NT2/D1 (cell line): ENCODE measurements at regions not wholly inside any gene's neighbourhood (a gene's known extent, or its start where the extent isn't known, plus 50 kb on each side); places are given as distances from the start of the nearest gene placed in this dataset.
"Not testable (repeated sequence)": the region's sequence is repeated elsewhere in the genome, so short reads cannot be mapped to it uniquely, and the experiment has no call there.

ENCODE experiments used
- DNase-seq: peaks from one replicate; pipeline ENCODE4 v3.0.0-alpha.2; 2011; ENCODE audit warnings: low read depth, low spot score
- H3K27me3 ChIP-seq: 2 replicates; pipeline ENCODE4 v1.6.0; 2011; ENCODE audit warnings: mild to moderate bottlenecking; ENCODE audit not compliant: insufficient read length, insufficient read depth
- H3K36me3 ChIP-seq: 2 replicates; pipeline ENCODE4 v1.6.1; 2011; ENCODE audit warnings: mild to moderate bottlenecking, low read length, mixed read lengths; ENCODE audit not compliant: insufficient read depth, insufficient read length
- H3K4me1 ChIP-seq: 2 replicates; pipeline ENCODE4 v1.5.1; 2011; ENCODE audit not compliant: insufficient read depth, insufficient read length
- H3K4me3 ChIP-seq: 2 replicates; pipeline ENCODE4 v1.5.1; 2011; ENCODE audit warnings: low read depth; ENCODE audit not compliant: insufficient read length
- H3K9ac ChIP-seq: 2 replicates; pipeline ENCODE4 v1.6.0; 2011; ENCODE audit warnings: low read depth; ENCODE audit not compliant: insufficient read length
- H3K9me3 ChIP-seq: 2 replicates; pipeline ENCODE4 v1.5.1; 2011; ENCODE audit warnings: mild to moderate bottlenecking, low read length; ENCODE audit not compliant: insufficient read depth
- SUZ12 ChIP-seq: IDR thresholded peaks from 2 replicates; pipeline ENCODE4 v1.6.1; 2011; ENCODE audit not compliant: insufficient read length, insufficient read depth; ENCODE audit errors: extremely low read depth
- YY1 ChIP-seq: IDR thresholded peaks from 2 replicates; pipeline ENCODE4 v1.6.1; 2011; ENCODE audit not compliant: insufficient read length, insufficient read depth
- ZNF274 ChIP-seq: IDR thresholded peaks from 2 replicates; pipeline ENCODE4 v1.6.1; 2011; ENCODE audit warnings: mild to moderate bottlenecking, low read depth, low read length

DNA sequence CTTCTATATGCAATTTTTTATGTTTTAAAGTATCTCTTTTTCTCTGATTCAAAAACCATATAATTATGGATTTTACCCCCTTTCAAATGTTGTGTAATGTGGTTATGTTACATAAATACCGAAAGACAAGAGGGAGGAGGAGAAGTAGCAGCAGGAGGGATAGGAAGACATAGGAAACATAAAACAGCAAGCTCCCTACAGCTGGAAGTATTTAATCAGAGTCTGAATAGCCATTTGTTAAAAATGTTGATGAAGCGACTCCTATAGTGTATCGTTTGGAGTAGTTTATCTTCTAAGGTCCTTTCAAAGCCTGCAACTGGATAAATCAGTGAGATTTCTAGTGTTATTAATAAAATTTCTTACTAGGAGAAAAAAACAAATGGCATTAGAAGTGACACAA lies 598.1 kb upstream of the GOLIM4 start:
- TF ChIP-seq ZNF274 (no peak), SUZ12 (no peak), YY1 (no peak)
- H3K9ac ChIP-seq, result no peak overlapping the region
- H3K27me3 ChIP-seq, result no peaks in the 10 kb centered on the region
- H3K36me3 ChIP-seq, result no peaks in the 10 kb centered on the region
- no peak overlapping the region for H3K4me3 ChIP-seq
- DNase-seq, result no peak
- no peaks in the 10 kb centered on the region for H3K4me1 ChIP-seq
- H3K9me3 ChIP-seq, result no peaks in the 10 kb centered on the region

- H3K9me3 ChIP-seq, result no peaks in the 10 kb centered on the region
- no peak overlapping the region for H3K4me3 ChIP-seq
- no peaks in the 10 kb centered on the region for H3K27me3 ChIP-seq
- no peak for DNase-seq
- no peaks in the 10 kb centered on the region for H3K36me3 ChIP-seq
- TF ChIP-seq YY1, result no peak
- TF ChIP-seq SUZ12, result no peak
- TF ChIP-seq ZNF274, result no peak
- no peak overlapping the region for H3K9ac ChIP-seq
- no peaks in the 10 kb centered on the region for H3K4me1 ChIP-seq
Measured at GRCh38 chr3:168688267-168688666, 592.5 kb upstream of the GOLIM4 start.

GRCh38 chr3:168684519-168684918 lies 588.8 kb upstream of the GOLIM4 start:
- no peak overlapping the region for H3K9ac ChIP-seq
- TF ChIP-seq ZNF274 (no peak), SUZ12 (no peak), YY1 (no peak)
- H3K27me3 ChIP-seq, result no peaks in the 10 kb centered on the region
- DNase-seq, result no peak
- H3K4me1 ChIP-seq, result no peaks in the 10 kb centered on the region
- no peak overlapping the region for H3K4me3 ChIP-seq
- no peaks in the 10 kb centered on the region for H3K9me3 ChIP-seq
- no peaks in the 10 kb centered on the region for H3K36me3 ChIP-seq

GRCh38 chr3:168678730-168679129 lies 583.0 kb upstream of the GOLIM4 start:
- TF ChIP-seq ZNF274, result no peak
- no peak for TF ChIP-seq SUZ12
- no peak for TF ChIP-seq YY1
- Histone ChIP-seq H3K9me3 (no peaks in the 10 kb centered on the region), H3K4me3 (no peak overlapping the region), H3K9ac (no peak overlapping the region), H3K36me3 (no peaks in the 10 kb centered on the region), H3K4me1 (no peaks in the 10 kb centered on the region), H3K27me3 (no peaks in the 10 kb centered on the region)
- no peak for DNase-seq

DNA sequence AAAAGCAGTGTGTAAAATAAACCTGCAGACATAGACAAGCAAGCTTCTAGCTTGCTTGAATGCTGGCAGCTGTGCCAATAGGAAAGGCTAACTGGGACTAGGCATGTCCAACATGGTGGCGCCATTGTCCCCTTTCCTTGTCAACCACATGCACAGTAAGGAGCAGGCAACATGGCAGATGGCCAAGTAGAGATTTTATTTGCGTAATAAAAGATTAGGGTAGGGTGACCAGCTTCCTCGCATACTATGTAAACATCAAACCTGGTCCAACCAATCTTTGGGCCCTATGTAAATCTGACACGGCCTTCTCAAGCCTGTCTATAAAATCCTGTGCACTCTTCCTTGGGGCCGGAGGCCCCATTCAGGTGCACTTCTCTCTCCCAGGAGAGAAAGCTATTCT lies 575.4 kb upstream of the GOLIM4 start:
- H3K9ac ChIP-seq, result no peak overlapping the region
- no peak overlapping the region for H3K4me3 ChIP-seq
- H3K27me3 ChIP-seq, result no peaks in the 10 kb centered on the region
- no peaks in the 10 kb centered on the region for H3K4me1 ChIP-seq
- TF ChIP-seq ZNF274 (no peak), YY1 (no peak), SUZ12 (no peak)
- no peak for DNase-seq
- no peaks in the 10 kb centered on the region for H3K9me3 ChIP-seq
- H3K36me3 ChIP-seq, result no peaks in the 10 kb centered on the region

DNA sequence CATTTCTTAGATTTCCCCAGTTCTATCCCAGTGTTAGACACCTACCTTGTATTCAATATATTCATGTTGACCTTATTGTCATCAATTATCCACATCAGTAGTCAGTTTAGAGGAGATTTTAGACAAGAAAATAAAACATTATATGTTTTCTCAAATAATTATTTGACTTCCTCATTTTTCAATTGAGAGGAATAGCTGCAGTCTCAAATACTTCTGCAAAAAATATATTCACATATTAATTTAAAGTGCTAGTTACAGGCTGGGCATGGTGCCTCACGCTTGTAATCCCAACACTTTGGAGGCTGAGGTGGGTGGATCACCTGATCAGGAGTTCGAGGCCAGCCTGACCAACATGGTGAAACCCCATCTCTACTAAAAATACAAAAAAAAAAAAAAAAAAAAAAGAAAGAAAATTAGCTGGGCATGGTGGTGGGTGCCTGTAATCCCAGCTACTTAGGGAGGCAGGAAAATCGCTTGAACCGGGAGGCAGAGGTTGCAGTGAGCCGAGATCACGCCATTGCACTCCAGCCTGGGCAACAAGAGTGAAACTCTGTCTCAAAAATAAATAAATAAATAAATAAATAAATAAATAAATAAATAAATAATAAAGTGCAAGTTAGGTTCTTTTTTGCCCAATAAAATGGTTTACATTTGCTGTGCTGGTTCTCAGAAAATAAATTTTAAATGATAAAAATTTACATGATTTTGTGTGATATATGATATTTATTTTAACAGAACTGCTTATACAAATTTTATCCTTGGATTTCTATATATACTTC lies 565.3 kb upstream of the GOLIM4 start:
- not testable (repeated sequence) for H3K9ac ChIP-seq, H3K27me3 ChIP-seq, DNase-seq, H3K36me3 ChIP-seq, H3K4me1 ChIP-seq, H3K4me3 ChIP-seq, H3K9me3 ChIP-seq

GRCh38 chr3:168659015-168659414 lies 563.3 kb upstream of the GOLIM4 start:
- no peaks in the 10 kb centered on the region for H3K9me3 ChIP-seq
- H3K4me1 ChIP-seq, result no peaks in the 10 kb centered on the region
- H3K9ac ChIP-seq, result no peak overlapping the region
- TF ChIP-seq YY1, result no peak
- TF ChIP-seq SUZ12, result no peak
- no peak for TF ChIP-seq ZNF274
- DNase-seq, result no peak
- no peaks in the 10 kb centered on the region for H3K27me3 ChIP-seq
- H3K4me3 ChIP-seq, result no peak overlapping the region
- no peaks in the 10 kb centered on the region for H3K36me3 ChIP-seq

DNA sequence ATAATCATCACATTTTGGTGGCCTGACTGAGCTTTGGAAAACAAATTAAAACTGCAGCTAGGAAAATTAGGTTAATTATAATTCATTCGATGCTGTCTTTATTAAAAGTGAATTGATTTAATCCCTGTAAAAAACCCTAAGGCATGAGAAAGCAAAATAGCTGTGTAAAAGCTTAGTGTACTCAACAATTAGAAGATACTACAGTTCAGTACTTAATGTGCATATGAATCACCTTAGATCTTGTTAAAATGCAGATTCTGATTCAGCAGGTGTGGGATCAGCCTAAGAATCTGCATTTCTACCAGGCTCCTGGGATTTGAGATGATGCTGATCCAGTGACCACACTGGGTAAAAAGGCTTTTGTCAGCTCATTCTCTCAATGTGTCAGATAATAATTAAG lies 559.9 kb upstream of the GOLIM4 start:
- TF ChIP-seq SUZ12 (no peak), YY1 (no peak), ZNF274 (no peak)
- H3K4me3 ChIP-seq, result no peak overlapping the region
- H3K36me3 ChIP-seq, result no peaks in the 10 kb centered on the region
- no peaks in the 10 kb centered on the region for H3K9me3 ChIP-seq
- H3K4me1 ChIP-seq, result no peaks in the 10 kb centered on the region
- no peaks in the 10 kb centered on the region for H3K27me3 ChIP-seq
- DNase-seq, result no peak
- no peak overlapping the region for H3K9ac ChIP-seq
